GM12874 (cell line): ENCODE measurements at regions not wholly inside any gene's neighbourhood (a gene's known extent, or its start where the extent isn't known, plus 50 kb on each side); places are given as distances from the start of the nearest gene placed in this dataset.

Experiments used
- TF ChIP-seq, protein P1 (sequence below): IDR thresholded peaks from 2 replicates; pipeline ENCODE4 v1.5.1; 2011; ENCODE audit warnings: low read depth, mild to moderate bottlenecking, control low read depth, low read length, moderate library complexity; ENCODE audit not compliant: insufficient read depth

DNA sequence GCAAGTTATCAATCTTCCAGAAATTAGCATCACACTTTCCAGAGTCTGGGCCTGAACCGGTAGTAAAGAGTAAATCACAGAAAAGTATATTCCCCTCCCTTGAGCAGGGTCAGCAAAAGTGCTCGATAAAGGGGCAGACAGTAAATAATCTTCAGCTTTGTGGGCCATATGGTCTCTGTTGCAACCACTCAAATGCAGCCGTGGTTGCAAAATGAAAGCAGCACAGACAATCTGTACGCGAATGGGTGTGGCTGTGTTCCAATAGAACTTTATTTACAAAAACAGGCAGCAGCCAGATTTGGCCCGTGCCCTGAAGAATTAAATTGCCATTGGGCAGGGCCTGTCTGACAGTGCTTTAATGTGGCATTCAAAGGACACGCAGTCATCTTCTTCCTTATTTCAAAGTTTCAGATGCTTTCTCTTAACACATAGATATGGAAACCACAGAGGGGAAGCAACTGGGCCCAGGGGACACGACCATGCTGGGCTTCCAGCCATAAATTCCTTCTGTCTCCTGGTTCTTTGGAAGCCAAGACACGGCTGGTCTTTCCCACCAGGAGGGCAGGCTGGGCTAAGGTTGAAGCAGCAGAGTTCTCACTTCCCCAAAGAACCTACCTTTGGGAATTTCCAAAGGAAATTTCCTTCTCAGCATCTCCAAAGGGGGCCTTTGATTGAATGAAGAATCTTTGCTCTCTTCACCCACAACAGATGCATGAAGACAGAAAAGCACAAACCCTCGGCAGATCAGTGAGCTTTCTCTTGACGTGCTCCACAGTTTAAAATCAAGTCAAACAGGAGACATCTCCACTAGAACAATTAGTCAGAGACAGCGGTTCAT, 489.8 kb upstream of the PROK2 start:
- TF ChIP-seq, protein P1, sequence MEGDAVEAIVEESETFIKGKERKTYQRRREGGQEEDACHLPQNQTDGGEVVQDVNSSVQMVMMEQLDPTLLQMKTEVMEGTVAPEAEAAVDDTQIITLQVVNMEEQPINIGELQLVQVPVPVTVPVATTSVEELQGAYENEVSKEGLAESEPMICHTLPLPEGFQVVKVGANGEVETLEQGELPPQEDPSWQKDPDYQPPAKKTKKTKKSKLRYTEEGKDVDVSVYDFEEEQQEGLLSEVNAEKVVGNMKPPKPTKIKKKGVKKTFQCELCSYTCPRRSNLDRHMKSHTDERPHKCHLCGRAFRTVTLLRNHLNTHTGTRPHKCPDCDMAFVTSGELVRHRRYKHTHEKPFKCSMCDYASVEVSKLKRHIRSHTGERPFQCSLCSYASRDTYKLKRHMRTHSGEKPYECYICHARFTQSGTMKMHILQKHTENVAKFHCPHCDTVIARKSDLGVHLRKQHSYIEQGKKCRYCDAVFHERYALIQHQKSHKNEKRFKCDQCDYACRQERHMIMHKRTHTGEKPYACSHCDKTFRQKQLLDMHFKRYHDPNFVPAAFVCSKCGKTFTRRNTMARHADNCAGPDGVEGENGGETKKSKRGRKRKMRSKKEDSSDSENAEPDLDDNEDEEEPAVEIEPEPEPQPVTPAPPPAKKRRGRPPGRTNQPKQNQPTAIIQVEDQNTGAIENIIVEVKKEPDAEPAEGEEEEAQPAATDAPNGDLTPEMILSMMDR, result no peak

DNA sequence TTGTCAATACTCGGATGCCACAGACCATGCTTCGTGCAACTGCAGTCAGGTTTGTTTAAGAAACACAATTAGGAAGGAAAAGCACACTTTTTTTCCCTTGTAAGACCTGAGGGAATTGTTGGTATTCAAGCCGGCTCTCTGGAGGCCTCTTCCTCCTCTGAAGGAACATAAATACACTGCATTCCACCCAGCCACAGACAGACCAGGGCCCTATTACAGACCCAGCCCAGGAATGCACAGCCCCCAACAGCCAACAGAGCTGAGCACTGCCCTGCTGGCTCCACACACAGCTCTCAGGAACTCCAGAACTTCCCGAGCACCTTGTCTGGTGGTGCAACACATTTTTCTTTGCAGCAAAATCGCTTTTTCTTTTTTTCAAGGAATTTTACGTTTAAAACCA, 488.7 kb upstream of the PROK2 start:
- TF ChIP-seq, protein P1, result no peak

DNA sequence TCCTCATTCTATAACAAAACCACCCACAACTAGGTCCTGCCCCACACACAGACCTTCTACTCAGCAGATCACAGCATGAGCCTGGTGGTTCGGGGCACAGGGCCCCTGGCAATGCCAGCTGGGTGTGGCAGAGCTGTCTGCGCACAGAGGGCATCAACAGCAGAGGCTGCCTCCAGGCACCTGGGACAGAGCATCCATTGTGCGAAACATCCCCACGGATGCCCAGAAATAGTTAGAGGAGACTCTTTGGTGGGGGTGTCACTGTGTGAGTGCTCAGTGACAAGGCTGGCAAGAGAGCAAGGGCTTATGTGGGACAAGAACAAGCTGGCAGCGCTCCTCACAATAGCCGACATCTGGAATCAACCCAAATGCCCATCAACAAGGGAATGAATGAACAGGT, 487.4 kb upstream of the PROK2 start:
- TF ChIP-seq, protein P1, result no peak

DNA sequence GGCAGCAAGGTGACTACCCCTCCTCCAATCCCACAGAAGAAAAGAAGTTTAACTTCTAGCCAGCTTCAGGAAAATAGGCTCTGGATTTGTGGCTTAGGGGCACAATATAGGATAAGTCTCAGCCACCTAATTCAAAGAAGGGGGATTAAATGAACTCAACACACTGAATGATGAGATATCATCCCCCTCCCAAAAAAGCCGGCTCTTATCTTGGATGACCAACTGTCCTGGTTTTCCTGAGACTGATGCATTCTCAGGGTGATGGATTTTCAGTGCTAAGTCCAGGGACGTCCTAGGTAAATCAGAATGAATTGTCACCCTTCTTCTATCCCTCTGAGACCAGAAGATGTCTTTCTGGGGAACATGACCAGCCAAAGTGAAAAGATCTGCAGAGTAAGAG, 487.0 kb upstream of the PROK2 start:
- TF ChIP-seq, protein P1, result no peak

DNA sequence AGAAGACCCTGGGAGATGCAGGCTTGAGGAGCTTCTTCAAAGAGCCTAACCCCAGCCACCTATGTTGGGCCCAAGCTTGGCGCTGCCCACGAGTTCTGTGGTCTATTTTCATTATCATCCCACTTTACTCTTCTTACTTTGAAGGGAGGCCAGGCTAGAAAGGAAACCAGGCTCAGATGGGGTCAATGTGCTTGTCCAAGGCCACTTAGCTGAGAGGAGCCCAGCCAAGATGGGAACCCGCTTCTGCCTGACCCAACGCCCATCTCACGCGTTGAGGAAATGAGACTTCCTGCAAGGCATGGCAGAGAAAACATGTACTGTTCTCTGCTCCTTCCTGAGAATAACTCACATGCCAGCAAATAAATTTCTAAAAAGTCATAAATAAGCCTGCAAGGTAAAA, 486.3 kb upstream of the PROK2 start:
- TF ChIP-seq, protein P1, result no peak

DNA sequence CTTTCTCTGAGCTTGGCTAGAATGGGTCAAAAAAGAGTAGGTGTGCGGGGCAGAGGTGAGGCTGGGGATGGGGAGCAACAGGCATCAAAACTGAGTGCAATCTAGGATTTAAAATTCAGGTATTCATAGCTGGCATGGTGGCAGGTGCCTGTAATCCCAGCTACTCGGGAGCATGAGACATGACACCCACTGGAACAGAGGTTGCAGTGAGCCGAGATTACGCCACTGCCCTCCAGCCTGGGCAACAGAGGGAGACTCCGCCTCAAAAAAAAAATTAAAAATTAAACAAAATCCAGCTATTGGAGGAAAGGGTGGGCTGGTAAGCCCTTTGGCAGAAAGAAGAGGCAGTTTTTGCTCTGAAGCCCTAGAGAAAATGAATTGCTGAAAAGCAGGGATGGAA, 485.8 kb upstream of the PROK2 start:
- TF ChIP-seq, protein P1, result no peak

DNA sequence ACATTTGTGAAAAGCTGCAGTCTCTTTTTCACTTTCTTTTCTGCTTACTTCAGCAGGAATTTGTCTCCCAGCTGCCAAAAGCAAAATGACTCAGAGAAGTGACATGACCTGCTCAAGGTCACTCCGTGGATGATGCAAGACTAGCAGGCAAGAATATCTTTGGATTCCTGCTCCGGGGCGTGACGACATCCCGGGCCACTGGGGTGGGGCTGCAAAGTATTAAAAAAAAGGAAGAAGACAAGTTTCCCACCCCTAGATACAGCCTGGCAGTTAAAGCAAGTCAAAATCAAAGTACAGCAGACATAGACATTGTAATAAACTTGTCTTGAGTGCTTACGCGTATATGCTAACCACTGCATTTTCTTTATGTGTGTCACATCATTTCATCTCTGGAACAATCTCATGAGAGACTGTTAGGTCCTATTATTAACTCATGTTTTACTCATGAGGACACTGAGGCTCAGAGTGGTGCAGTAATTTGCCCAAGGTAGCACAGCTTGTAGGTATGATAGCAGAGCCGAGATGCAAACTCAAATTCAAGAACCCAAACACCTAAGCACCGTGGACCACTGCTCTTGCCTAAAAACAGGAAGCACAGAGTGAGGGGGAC, 485.2 kb upstream of the PROK2 start:
- TF ChIP-seq, protein P1, result no peak
